Activated CD8-positive, alpha-beta memory T cell treated with anti-CD3 and anti-CD28 coated beads, Interleukin-2, amount 10 ng/mL, durations not matched to agents 7 days and 5 days (primary cell): ENCODE measurements at regions not wholly inside any gene's neighbourhood (a gene's known extent, or its start where the extent isn't known, plus 50 kb on each side); places are given as distances from the start of the nearest gene placed in this dataset.

Source experiments
- ATAC-seq: fragments of 150-1000 bp; cut with Tn5 transposase; one replicate; pipeline ENCODE4 v1.10.0; 2021; ENCODE audit warnings: moderate library complexity
- CTCF ChIA-PET: fragments of 350-600 bp; sonication (Branson Sonifier 250); formaldehyde crosslinking; loops from one replicate; lab custom pipeline; 2021; ENCODE audit warnings: antibody characterized with exemption; lab: Charles Lee
- DNase-seq: peaks from one replicate; pipeline ENCODE4 v3.0.0-alpha.2; 2020
- H3K27ac Mint-ChIP-seq: one replicate; pipeline ENCODE4 v1.8.0; 2021; ENCODE audit warnings: mild to moderate bottlenecking, mixed read lengths
- H3K27me3 Mint-ChIP-seq: one replicate; pipeline ENCODE4 v1.8.0; 2021; ENCODE audit warnings: mixed read lengths
- H3K36me3 Mint-ChIP-seq: one replicate; pipeline ENCODE4 v1.8.0; 2021; ENCODE audit warnings: mild to moderate bottlenecking, mixed read lengths
- H3K4me1 Mint-ChIP-seq: one replicate; pipeline ENCODE4 v1.8.0; 2021; ENCODE audit warnings: mixed read lengths
- H3K4me3 Mint-ChIP-seq: one replicate; pipeline ENCODE4 v1.8.0; 2021; ENCODE audit warnings: mild to moderate bottlenecking, moderate library complexity, mixed read lengths
- H3K9me3 Mint-ChIP-seq: one replicate; pipeline ENCODE4 v1.8.0; 2022; ENCODE audit warnings: low read depth, mixed read lengths

DNA sequence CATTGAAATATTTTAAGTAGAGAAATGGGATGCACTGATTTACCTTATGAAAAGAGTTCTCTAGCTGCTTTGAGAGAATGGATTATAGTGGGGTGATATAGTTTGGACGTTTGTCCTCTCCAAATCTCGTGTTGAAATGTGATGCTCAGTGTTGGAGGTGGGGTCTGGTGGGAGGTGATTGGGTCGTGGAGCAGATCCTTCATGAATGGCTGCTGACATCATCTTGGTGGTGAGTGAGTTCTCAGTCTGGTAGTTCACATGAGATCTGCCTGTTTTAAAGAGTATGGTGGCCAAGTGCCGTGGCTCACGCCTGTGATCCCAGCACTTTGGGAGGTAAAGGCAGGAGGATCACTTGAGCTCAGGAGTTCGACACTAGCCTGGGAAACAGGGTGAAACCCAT lies 58.7 kb upstream of the SH3RF3 start:
- CTCF ChIA-PET, result no interaction called here
- Mint-ChIP-seq H3K4me1 (no peaks in the 10 kb centered on the region), H3K36me3 (no peaks in the 10 kb centered on the region)

DNA sequence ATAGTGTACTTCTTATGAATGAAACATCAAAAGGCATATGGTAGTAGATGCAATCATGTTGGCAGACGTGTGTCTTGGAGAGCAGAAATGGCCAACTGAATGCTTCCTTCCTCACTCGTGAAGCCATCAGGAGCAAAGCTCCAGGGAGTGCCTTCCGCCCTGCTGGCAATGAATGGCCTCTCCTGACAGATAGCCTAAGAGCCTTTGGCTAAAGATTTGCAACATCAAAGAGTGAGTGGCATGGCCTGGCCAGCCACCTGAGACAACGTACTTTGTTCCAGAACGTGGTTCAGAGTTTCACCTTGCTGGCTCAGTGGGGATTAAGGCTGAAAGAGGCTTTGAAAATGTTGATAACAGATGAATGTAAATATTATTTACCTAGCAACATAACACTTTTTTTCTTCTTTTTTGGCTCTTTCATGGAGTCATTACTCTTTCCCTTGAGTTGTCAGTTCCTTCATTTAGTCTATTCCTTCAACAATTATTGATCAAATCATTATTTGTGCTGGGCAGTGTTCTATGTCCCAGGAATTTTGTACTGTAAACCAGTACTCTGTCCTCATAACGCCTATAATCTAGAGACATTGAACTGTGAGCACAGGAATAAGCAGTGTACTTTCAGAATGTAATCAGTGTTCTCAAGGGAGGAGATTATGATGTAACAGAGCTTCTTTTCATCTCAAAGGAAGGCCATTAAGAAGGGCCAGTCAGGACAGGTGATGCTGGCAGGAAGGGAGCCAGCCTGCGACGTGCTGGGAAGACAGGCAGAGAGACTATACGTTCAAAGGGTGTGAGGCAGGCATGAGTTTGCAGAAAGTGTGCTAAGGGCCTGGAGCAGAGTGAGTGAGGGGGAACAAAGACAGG lies 59.4 kb upstream of the SH3RF3 start:
- no peak overlapping the region for H3K4me3 Mint-ChIP-seq
- H3K27me3 Mint-ChIP-seq, result peaks cover 2% of the 10 kb centered on the region
- CTCF ChIA-PET, result no interaction called here

More for the DNA sequence above, 58.7 kb upstream of the SH3RF3 start:
- no peaks in the 10 kb centered on the region for H3K9me3 Mint-ChIP-seq
- DNase-seq (no peak), ATAC-seq (no peak)
- peaks cover 4% of the 10 kb centered on the region for H3K27me3 Mint-ChIP-seq
- H3K4me3 Mint-ChIP-seq, result no peak overlapping the region
- no peak overlapping the region for H3K27ac Mint-ChIP-seq

DNA sequence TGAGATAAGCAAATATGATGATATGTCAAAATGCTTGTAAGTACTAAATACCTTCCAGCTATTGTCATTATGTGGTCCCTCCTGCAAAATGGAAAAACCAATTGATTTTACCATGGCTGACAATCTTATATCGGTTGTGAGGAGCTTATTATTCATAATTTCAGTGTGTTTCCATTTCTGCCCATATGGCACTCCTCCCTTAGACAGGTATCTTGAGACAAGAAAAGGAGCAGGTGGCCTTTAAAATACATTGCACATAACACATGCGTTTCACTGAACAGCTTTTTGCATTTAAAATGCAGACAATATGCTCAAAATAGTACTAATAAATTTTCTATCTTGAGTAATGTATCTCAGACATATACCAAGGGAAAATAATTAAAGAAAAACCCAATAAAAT lies 60.2 kb upstream of the SH3RF3 start:
- CTCF ChIA-PET, result no interaction called here
- ATAC-seq, result no peak
- H3K9me3 Mint-ChIP-seq, result no peaks in the 10 kb centered on the region
- no peaks in the 10 kb centered on the region for H3K36me3 Mint-ChIP-seq
- H3K27me3 Mint-ChIP-seq, result peaks cover 1% of the 10 kb centered on the region
- DNase-seq, result no peak
- no peak overlapping the region for H3K27ac Mint-ChIP-seq
- no peak overlapping the region for H3K4me3 Mint-ChIP-seq
- H3K4me1 Mint-ChIP-seq, result no peaks in the 10 kb centered on the region

More for the DNA sequence above, 59.4 kb upstream of the SH3RF3 start:
- DNase-seq, result no peak
- Mint-ChIP-seq H3K36me3 (no peaks in the 10 kb centered on the region), H3K4me1 (no peaks in the 10 kb centered on the region), H3K9me3 (no peaks in the 10 kb centered on the region), H3K27ac (no peak overlapping the region)
- no peak for ATAC-seq

GRCh38 chr2:109067631-109068125 lies 61.3 kb upstream of the SH3RF3 start:
- DNase-seq (no peak), ATAC-seq (no peak)
- Mint-ChIP-seq H3K27ac (no peak overlapping the region), H3K4me3 (no peak overlapping the region), H3K27me3 (no peaks in the 10 kb centered on the region), H3K9me3 (no peaks in the 10 kb centered on the region), H3K4me1 (no peaks in the 10 kb centered on the region), H3K36me3 (no peaks in the 10 kb centered on the region)
- CTCF ChIA-PET, result no interaction called here

- Mint-ChIP-seq H3K27ac (no peak overlapping the region), H3K27me3 (no peaks in the 10 kb centered on the region), H3K9me3 (no peaks in the 10 kb centered on the region), H3K4me1 (no peaks in the 10 kb centered on the region), H3K4me3 (no peak overlapping the region), H3K36me3 (no peaks in the 10 kb centered on the region)
- ATAC-seq (no peak), DNase-seq (no peak)
- CTCF ChIA-PET, result no interaction called here
These were observed 61.9 kb upstream of the SH3RF3 start for GRCh38 chr2:109066917-109067597.

- no peak overlapping the region for H3K27ac Mint-ChIP-seq
- CTCF ChIA-PET, result no interaction called here
- no peaks in the 10 kb centered on the region for H3K4me1 Mint-ChIP-seq
- no peaks in the 10 kb centered on the region for H3K36me3 Mint-ChIP-seq
- no peaks in the 10 kb centered on the region for H3K9me3 Mint-ChIP-seq
- no peak for DNase-seq
- no peak overlapping the region for H3K4me3 Mint-ChIP-seq
- no peaks in the 10 kb centered on the region for H3K27me3 Mint-ChIP-seq
- no peak for ATAC-seq
These were observed 62.5 kb upstream of the SH3RF3 start for GRCh38 chr2:109066501-109066900.

- CTCF ChIA-PET, result no interaction called here
- ATAC-seq (no peak), DNase-seq (no peak)
- H3K4me3 Mint-ChIP-seq, result no peak overlapping the region
- H3K4me1 Mint-ChIP-seq, result no peaks in the 10 kb centered on the region
- no peaks in the 10 kb centered on the region for H3K36me3 Mint-ChIP-seq
- H3K27ac Mint-ChIP-seq, result no peak overlapping the region
- no peaks in the 10 kb centered on the region for H3K9me3 Mint-ChIP-seq
- H3K27me3 Mint-ChIP-seq, result no peaks in the 10 kb centered on the region
These were observed 63.6 kb upstream of the SH3RF3 start for GRCh38 chr2:109065391-109065734.

DNA sequence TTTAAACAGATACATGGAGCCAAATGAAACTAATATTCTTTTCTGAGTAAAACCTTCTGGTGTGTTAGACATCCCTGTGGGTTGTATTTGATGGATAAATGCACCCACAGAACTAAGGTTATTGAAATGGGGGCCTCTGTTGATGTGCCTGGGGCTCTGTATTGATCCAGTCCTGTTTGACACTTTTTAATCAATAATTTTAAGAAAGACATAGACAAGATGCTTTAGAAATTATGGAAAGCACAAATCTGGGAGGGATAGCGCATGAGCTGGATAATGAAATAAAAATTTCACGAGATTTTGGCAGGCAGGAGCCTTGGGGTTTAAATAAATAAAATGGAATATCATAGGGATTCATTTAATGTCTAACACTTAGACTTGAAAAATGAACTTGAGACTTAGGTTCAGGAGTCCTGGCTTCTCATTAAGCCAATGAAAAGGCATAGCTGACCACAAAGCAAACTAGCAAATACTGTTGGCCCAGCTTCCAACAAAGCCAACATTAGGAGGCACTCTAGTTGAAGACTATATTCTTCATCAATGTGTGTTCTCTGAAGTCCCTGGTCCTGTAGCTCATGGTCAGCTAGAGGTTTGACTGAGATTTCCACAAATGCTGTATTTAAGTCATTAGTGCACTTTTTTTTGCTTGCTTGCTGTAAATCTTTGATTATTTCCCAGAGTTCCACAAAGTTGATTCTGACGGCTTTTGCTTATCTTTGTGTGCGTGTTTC lies 64.2 kb upstream of the SH3RF3 start:
- DNase-seq, result no peak
- no peaks in the 10 kb centered on the region for H3K9me3 Mint-ChIP-seq
- no peaks in the 10 kb centered on the region for H3K36me3 Mint-ChIP-seq
- no peaks in the 10 kb centered on the region for H3K27me3 Mint-ChIP-seq
- ATAC-seq, result no peak
- H3K27ac Mint-ChIP-seq, result no peak overlapping the region
- CTCF ChIA-PET, result no interaction called here
- H3K4me3 Mint-ChIP-seq, result no peak overlapping the region
- H3K4me1 Mint-ChIP-seq, result no peaks in the 10 kb centered on the region

GRCh38 chr2:109062859-109063700 lies 65.9 kb upstream of the SH3RF3 start:
- Mint-ChIP-seq H3K4me1 (no peaks in the 10 kb centered on the region), H3K9me3 (no peaks in the 10 kb centered on the region), H3K27ac (no peak overlapping the region), H3K27me3 (no peaks in the 10 kb centered on the region), H3K36me3 (no peaks in the 10 kb centered on the region), H3K4me3 (no peak overlapping the region)
- DNase-seq, result no peak
- CTCF ChIA-PET, result no interaction called here
- no peak for ATAC-seq

DNA sequence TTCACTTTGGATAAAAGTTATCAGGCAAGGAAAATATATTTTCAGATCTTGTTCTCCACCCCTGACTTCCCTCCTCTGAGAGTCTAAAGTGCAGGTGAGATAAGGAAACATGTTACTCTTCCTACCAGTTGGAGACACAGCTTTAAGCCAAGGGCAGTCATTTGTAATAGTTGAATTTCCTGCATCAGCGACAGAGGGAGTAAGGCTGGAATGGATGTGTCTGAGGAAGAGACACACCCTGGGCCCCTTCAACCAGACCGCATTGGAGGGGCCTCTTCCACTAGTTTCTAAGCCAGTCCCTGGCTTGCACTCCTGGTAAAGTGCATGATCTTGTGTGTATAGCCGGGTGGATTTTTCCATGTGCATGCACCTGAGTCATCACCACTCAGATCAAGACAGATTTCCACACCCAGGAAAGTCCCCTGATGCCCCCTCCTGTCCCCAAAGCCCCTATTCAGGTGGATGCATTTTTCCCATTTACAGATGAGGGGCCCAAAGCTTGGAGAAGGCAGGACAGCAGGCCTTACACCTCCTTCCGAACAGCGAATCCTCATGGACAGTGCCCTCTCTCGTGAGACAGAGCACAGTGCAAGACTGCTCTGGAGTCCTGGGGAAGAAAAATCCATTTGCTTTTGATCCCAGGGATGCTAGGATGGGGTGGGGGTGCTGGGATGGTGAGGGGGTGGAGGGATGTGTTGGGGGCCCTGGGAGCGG lies 66.7 kb upstream of the SH3RF3 start:
- no peak overlapping the region for H3K4me3 Mint-ChIP-seq
- H3K4me1 Mint-ChIP-seq, result no peaks in the 10 kb centered on the region
- H3K27ac Mint-ChIP-seq, result no peak overlapping the region
- CTCF ChIA-PET, result no interaction called here
- H3K9me3 Mint-ChIP-seq, result no peaks in the 10 kb centered on the region
- ATAC-seq, result no peak
- H3K36me3 Mint-ChIP-seq, result no peaks in the 10 kb centered on the region
- no peak for DNase-seq
- H3K27me3 Mint-ChIP-seq, result no peaks in the 10 kb centered on the region

GRCh38 chr2:109061736-109062135 lies 67.3 kb upstream of the SH3RF3 start:
- H3K4me1 Mint-ChIP-seq, result no peaks in the 10 kb centered on the region
- H3K36me3 Mint-ChIP-seq, result no peaks in the 10 kb centered on the region
- CTCF ChIA-PET, result no interaction called here
- no peak for ATAC-seq
- no peaks in the 10 kb centered on the region for H3K9me3 Mint-ChIP-seq
- no peak for DNase-seq
- H3K27ac Mint-ChIP-seq, result no peak overlapping the region
- H3K27me3 Mint-ChIP-seq, result no peaks in the 10 kb centered on the region
- no peak overlapping the region for H3K4me3 Mint-ChIP-seq

DNA sequence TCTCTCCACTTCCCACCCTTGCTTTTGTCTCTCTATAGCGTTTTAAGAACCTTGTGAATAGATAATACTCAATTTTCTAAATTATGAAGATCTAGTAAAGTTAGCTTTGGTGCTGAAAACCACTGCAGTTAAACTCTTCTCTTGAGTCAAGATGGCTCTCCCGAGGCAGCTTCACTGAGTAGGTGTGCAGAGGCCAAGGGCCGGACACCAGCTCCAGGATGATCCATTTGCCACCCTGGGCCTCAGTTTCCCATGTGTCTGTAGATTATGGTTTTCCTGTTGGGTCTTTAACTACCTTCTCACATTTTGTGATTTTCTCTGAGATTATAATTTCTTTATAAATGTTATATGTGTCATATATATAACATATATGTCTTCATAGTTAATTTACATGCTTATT lies 68.5 kb upstream of the SH3RF3 start:
- Mint-ChIP-seq H3K27ac (no peak overlapping the region), H3K4me1 (no peaks in the 10 kb centered on the region), H3K36me3 (no peaks in the 10 kb centered on the region), H3K4me3 (no peak overlapping the region), H3K9me3 (no peaks in the 10 kb centered on the region), H3K27me3 (no peaks in the 10 kb centered on the region)
- DNase-seq (no peak), ATAC-seq (no peak)
- CTCF ChIA-PET, result no interaction called here
